Osteoblast (primary cell): ENCODE measurements at regions not wholly inside any gene's neighbourhood (a gene's known extent, or its start where the extent isn't known, plus 50 kb on each side); places are given as distances from the start of the nearest gene placed in this dataset.

ENCODE experiments used
- DNase-seq: peaks from one replicate; pipeline ENCODE4 v3.0.0; 2011; ENCODE audit warnings: low spot score, mixed read lengths; ENCODE audit not compliant: insufficient read length; ENCODE audit errors: missing footprints
- H2AFZ ChIP-seq: 2 replicates; pipeline ENCODE4 v1.6.0; 2011; ENCODE audit warnings: mild to moderate bottlenecking, low read length
- H3K27ac ChIP-seq: 2 replicates; pipeline ENCODE4 v1.5.1; 2011; ENCODE audit warnings: mild to moderate bottlenecking, low read depth, low read length, moderate library complexity
- H3K27me3 ChIP-seq: 2 replicates; pipeline ENCODE4 v1.6.0; 2012; ENCODE audit warnings: mild to moderate bottlenecking, control low read depth, inconsistent platforms, low read length, moderate library complexity; ENCODE audit not compliant: insufficient read depth
- H3K36me3 ChIP-seq: 2 replicates; pipeline ENCODE4 v1.5.1; 2011; ENCODE audit warnings: mild to moderate bottlenecking, low read length, control low read depth, moderate library complexity; ENCODE audit not compliant: insufficient read depth
- H3K4me1 ChIP-seq: 2 replicates; pipeline ENCODE4 v1.5.1; 2011; ENCODE audit warnings: mild to moderate bottlenecking, low read length, control low read depth, moderate library complexity; ENCODE audit not compliant: insufficient read depth
- H3K4me2 ChIP-seq: 2 replicates; pipeline ENCODE4 v1.6.0; 2011; ENCODE audit warnings: mild to moderate bottlenecking, low read length; ENCODE audit not compliant: insufficient read depth
- H3K4me3 ChIP-seq: fragments of 200-600 bp; sonication (generic); 3 replicates; pipeline ENCODE4 v1.5.1; 2012; ENCODE audit warnings: mild to moderate bottlenecking, low read length, inconsistent platforms; ENCODE audit not compliant: insufficient read depth
- H3K79me2 ChIP-seq: 2 replicates; pipeline ENCODE4 v1.6.0; 2012; ENCODE audit warnings: mild to moderate bottlenecking, low read length, control low read depth, inconsistent platforms; ENCODE audit not compliant: insufficient read depth
- H3K9me3 ChIP-seq: 2 replicates; pipeline ENCODE4 v1.5.1; 2011; ENCODE audit warnings: low read depth, low read length, control low read depth
- H4K20me1 ChIP-seq: 2 replicates; pipeline ENCODE4 v1.6.0; 2012; ENCODE audit warnings: mild to moderate bottlenecking, low read length, control low read depth; ENCODE audit not compliant: insufficient read depth
- CTCF ChIP-seq: IDR thresholded peaks from 2 replicates; pipeline ENCODE4 v1.5.1; 2011; ENCODE audit warnings: mild to moderate bottlenecking, low read depth, low read length, moderate library complexity; ENCODE audit errors: extremely low read depth

DNA sequence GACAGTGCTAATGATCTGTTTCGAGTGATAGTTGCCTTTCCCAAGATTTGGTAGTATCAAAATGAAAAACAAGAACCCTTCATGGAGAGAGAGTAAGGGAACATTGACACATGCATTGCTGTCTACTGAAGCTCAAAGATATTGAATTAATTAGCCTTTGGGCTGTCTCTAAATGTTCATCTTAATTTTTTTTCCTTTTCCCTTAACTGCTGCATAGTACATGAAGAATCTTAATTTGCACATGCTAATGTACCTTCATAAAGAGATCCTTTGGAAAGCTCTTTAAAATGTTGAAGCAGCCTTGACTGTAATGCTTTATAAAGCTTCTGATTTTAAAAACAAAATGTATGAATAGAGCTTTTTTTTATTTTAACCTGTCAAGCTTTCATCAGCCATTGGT is 452.2 kb downstream of the TUSC7 start:
- no peaks in the 10 kb centered on the region for H3K27me3 ChIP-seq
- DNase-seq = no peak
- H3K4me2 ChIP-seq = no peak overlapping the region
- H3K36me3 ChIP-seq = no peaks in the 10 kb centered on the region
- no peaks in the 10 kb centered on the region for H3K4me1 ChIP-seq
- no peaks in the 10 kb centered on the region for H3K79me2 ChIP-seq
- no peak overlapping the region for H3K27ac ChIP-seq
- no peaks in the 10 kb centered on the region for H4K20me1 ChIP-seq
- TF ChIP-seq CTCF = no peak
- no peak overlapping the region for H2AFZ ChIP-seq
- H3K9me3 ChIP-seq = no peaks in the 10 kb centered on the region
- no peak overlapping the region for H3K4me3 ChIP-seq

GRCh38 chr3:117165176-117165575 is 455.6 kb downstream of the TUSC7 start:
- Histone ChIP-seq H2AFZ (no peak overlapping the region), H3K4me3 (no peak overlapping the region), H3K4me2 (no peak overlapping the region), H3K27ac (no peak overlapping the region), H3K36me3 (no peaks in the 10 kb centered on the region), H4K20me1 (no peaks in the 10 kb centered on the region), H3K27me3 (no peaks in the 10 kb centered on the region), H3K79me2 (no peaks in the 10 kb centered on the region), H3K9me3 (no peaks in the 10 kb centered on the region), H3K4me1 (no peaks in the 10 kb centered on the region)
- no peak for TF ChIP-seq CTCF
- no peak for DNase-seq

- Histone ChIP-seq H3K27me3 (no peaks in the 10 kb centered on the region), H4K20me1 (no peaks in the 10 kb centered on the region), H3K79me2 (no peaks in the 10 kb centered on the region), H3K9me3 (no peaks in the 10 kb centered on the region), H3K4me1 (no peaks in the 10 kb centered on the region), H3K27ac (no peak overlapping the region), H2AFZ (no peak overlapping the region), H3K4me2 (no peak overlapping the region), H3K36me3 (no peaks in the 10 kb centered on the region), H3K4me3 (no peak overlapping the region)
- DNase-seq = no peak
- no peak for TF ChIP-seq CTCF
Observed at GRCh38 chr3:117165601-117166051, 456.0 kb downstream of the TUSC7 start.

- Histone ChIP-seq H3K36me3 (no peaks in the 10 kb centered on the region), H3K4me1 (no peaks in the 10 kb centered on the region), H3K27ac (no peak overlapping the region), H3K79me2 (no peaks in the 10 kb centered on the region), H2AFZ (no peak overlapping the region), H3K4me2 (no peak overlapping the region), H4K20me1 (no peaks in the 10 kb centered on the region), H3K9me3 (no peaks in the 10 kb centered on the region), H3K4me3 (no peak overlapping the region), H3K27me3 (no peaks in the 10 kb centered on the region)
- no peak for TF ChIP-seq CTCF
- no peak for DNase-seq
Observed at GRCh38 chr3:117168896-117169295, 459.3 kb downstream of the TUSC7 start.
